WI38 (cell line): ENCODE measurements at regions not wholly inside any gene's neighbourhood (a gene's known extent, or its start where the extent isn't known, plus 50 kb on each side); places are given as distances from the start of the nearest gene placed in this dataset.

Source experiments
- H3K4me3 ChIP-seq: 2 replicates; pipeline ENCODE4 v1.5.1; 2011; ENCODE audit warnings: low read depth, mild to moderate bottlenecking, control low read depth, low read length
- TF ChIP-seq, protein P1 (sequence below): IDR thresholded peaks from 2 replicates; pipeline ENCODE4 v1.5.1; 2012; ENCODE audit warnings: low read depth, mild to moderate bottlenecking, control low read depth, low read length

DNA sequence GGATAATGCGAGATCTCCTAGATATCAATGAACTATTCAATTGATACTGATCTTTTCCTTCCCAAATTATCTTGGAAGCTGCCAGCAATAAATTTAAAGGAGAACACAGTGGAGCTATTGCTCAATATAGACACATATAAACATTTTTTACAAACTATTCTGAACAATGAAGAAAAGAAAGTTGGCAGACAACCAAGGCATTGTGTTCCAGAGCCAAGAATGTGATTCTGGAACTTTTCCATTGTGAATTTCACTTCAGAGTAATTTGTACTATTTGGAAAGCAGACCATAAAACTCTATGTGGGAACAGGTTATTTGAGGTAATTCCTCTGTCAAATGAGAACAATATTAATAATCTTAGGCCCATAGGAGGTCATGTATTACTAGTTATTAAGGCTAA is 588.2 kb downstream of the IRS1 start:
- H3K4me3 ChIP-seq: no peak overlapping the region
- TF ChIP-seq, protein P1, sequence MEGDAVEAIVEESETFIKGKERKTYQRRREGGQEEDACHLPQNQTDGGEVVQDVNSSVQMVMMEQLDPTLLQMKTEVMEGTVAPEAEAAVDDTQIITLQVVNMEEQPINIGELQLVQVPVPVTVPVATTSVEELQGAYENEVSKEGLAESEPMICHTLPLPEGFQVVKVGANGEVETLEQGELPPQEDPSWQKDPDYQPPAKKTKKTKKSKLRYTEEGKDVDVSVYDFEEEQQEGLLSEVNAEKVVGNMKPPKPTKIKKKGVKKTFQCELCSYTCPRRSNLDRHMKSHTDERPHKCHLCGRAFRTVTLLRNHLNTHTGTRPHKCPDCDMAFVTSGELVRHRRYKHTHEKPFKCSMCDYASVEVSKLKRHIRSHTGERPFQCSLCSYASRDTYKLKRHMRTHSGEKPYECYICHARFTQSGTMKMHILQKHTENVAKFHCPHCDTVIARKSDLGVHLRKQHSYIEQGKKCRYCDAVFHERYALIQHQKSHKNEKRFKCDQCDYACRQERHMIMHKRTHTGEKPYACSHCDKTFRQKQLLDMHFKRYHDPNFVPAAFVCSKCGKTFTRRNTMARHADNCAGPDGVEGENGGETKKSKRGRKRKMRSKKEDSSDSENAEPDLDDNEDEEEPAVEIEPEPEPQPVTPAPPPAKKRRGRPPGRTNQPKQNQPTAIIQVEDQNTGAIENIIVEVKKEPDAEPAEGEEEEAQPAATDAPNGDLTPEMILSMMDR: no peak

DNA sequence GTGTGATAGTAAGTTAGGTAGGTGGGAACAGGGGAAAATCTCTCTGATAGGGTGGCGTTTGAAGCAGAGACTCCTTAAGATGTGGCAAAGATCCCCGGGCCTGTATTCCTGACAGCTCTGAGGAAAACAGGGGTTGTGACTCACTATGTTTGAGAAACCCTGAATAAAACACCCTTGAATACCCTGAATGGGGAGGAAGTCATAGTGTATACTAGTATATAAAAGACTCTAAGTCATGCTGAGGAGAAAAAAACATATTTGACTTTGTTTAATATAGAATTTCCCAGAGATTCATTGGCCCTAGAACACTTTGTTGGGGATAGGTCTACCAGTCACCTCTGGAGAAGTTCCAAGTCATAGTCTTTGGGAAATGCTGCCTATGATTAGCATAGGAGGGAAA is 590.9 kb downstream of the IRS1 start:
- no peak overlapping the region for H3K4me3 ChIP-seq
- TF ChIP-seq, protein P1: no peak

DNA sequence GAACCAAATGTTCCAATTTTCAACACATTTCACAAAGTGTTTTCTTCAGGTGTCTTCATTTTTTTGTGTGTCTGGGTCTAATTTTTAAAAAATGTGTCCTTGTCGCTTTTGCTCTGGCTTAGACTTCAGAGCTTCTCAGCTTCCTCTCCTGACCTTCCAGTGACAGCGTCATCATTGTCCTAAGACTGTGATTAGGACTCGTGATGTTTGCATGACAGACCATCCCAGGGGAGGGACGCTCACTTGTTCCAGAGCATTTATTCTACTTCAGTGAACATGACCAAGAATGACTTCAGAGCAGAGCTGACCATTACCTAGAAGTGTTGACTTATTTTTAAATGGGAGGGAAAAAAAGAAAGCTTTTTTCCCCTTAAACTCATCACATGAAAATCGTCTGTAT is 591.9 kb downstream of the IRS1 start:
- no peak overlapping the region for H3K4me3 ChIP-seq
- TF ChIP-seq, protein P1: no peak

DNA sequence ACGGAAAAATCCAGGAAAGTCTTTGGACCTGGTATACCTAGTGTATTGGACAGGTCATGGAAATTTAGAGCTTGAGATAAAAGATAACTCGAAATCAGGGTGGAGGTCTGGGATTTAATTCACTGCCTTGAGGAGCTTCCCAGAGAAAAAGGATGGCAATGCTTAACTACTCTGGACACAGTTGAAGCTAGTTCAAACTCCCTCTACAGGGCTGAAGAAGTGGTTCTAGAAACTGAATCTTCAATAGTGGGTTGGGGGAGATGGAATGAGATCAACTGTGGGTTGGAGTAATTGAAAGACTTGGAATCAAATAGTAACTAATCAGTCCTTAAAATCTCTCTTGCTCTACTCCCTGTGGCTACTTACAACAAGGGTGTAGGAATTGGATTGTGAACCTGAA is 600.1 kb downstream of the IRS1 start:
- H3K4me3 ChIP-seq: no peak overlapping the region
- TF ChIP-seq, protein P1: no peak

DNA sequence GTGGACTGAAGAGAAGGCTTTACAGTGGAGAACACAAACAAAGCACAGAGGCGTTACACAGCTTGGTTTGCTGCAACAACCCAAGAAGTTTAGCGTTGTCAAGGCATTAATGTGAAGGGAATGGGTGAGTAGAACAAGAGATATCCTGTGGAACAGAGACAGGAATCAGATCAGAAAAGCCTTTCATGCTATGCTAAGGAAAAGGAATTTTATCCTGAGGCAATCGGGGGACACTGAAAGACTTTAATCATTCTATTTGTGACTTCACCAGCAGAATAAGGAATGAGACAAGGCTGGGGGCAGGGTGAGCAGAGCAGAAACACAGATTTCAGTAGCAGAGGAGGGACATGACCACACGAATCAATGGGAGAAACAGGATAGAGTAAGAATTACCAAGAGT is 600.7 kb downstream of the IRS1 start:
- H3K4me3 ChIP-seq: no peak overlapping the region
- TF ChIP-seq, protein P1: no peak

DNA sequence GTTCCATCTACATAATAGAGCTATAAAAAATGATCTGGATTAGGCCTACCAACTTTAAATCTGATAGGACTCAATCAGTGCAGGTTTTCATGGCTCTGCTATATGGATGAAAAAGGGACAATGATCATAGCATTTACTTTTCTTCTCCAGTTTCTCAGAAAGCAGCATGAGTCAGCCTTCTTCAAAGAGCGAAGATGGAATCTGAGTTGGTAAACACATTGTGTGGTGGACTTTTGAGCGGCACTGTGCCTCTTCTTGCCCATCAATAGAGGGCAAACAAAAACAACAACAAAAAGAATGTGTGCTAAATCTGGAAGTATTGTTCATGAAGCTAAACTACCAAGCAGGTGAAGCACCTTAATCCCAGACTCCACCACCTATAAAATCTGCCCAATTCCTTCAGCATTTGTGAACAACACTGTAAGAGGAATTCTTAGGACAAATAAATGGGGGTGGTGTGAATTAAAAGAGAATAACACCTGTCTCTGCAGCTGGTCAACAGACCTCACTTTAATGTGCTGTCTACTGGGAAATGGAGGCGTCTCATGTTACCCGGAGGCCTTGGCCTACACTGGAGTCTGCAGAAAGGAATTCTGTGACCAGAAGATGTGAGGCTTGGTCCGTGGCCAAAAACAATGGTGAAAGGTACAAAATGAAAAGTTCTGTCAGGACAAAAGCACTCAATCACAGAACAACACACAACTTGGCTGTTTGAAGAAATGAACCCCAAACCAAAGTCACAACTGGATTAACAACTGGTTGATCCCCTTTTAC is 609.0 kb downstream of the IRS1 start:
- TF ChIP-seq, protein P1: no peak
- H3K4me3 ChIP-seq: no peak overlapping the region

DNA sequence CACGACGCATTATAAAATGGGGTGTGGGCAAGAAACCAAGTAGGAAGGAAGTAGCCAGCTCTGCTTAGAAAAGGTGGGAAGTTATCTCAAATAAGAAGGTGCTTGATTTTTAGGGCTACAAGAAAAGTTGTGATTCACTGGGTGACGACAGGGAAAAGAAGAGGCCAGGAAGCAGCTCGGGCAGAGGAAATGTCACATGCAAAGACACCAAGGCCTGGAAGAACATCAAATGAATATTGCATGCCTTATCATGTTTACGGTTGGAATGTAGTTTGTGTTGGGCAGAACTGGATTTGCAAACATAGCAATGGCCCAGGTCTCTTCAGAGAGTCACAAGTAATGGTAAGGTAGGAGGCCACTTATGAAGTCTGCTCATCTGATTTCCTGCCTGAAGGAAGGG is 610.6 kb downstream of the IRS1 start:
- no peak overlapping the region for H3K4me3 ChIP-seq
- TF ChIP-seq, protein P1: no peak
